Cardiac septum (tissue), 1 donor: ENCODE measurements at regions not wholly inside any gene's neighbourhood (a gene's known extent, or its start where the extent isn't known, plus 50 kb on each side); places are given as distances from the start of the nearest gene placed in this dataset.
"Not testable (repeated sequence)": the region's sequence is repeated elsewhere in the genome, so short reads cannot be mapped to it uniquely, and the experiment has no call there.

Experiments
- DNase-seq: peaks from one replicate; pipeline ENCODE4 v3.0.0-alpha.2; 2020; ENCODE audit warnings: low spot score
- intact Hi-C: fragments of 100-400 bp; cut with DNase I; formaldehyde crosslinking; loops from one replicate; pipeline ENCODE4 v1.14.0; 2022
- donor health status: DM: no; HTN: no; CAD: no.

GRCh38 chr5:42315214-42315613 lies 108.0 kb upstream of the GHR start:
- intact Hi-C loops: no loop called here
- no peak for DNase-seq

GRCh38 chr5:42317575-42317974 lies 105.7 kb upstream of the GHR start:
- no peak for DNase-seq
- intact Hi-C loops: no loop called here

- intact Hi-C loops: not testable (repeated sequence)
Observed at GRCh38 chr5:42319546-42319945, 103.7 kb upstream of the GHR start.

GRCh38 chr5:42321785-42322184 lies 101.5 kb upstream of the GHR start:
- no peak for DNase-seq
- intact Hi-C loops: no loop called here

More at GRCh38 chr5:42319546-42319945, 103.7 kb upstream of the GHR start:
- not testable (repeated sequence) for DNase-seq

- intact Hi-C loops: no loop called here
- no peak for DNase-seq
Observed at GRCh38 chr5:42337143-42337542, 86.1 kb upstream of the GHR start.

GRCh38 chr5:42337607-42338006 lies 85.6 kb upstream of the GHR start:
- DNase-seq: no peak
- intact Hi-C loops: no loop called here

GRCh38 chr5:42338136-42338535 lies 85.1 kb upstream of the GHR start:
- intact Hi-C loops: no loop called here
- DNase-seq: no peak

GRCh38 chr5:42349163-42349562 lies 74.1 kb upstream of the GHR start:
- intact Hi-C loops: no loop called here
- DNase-seq: no peak

- DNase-seq: no peak
- intact Hi-C loops: no loop called here
Observed at GRCh38 chr5:42351956-42352355, 71.3 kb upstream of the GHR start.

GRCh38 chr5:42360056-42360455 lies 63.2 kb upstream of the GHR start:
- DNase-seq: no peak
- intact Hi-C loops: no loop called here

GRCh38 chr5:42360616-42361314 lies 62.5 kb upstream of the GHR start:
- intact Hi-C loops: no loop called here
- DNase-seq: no peak

- intact Hi-C loops: no loop called here
- DNase-seq: no peak
Observed at GRCh38 chr5:42361315-42361688, 61.9 kb upstream of the GHR start.

- intact Hi-C loops: no loop called here
- DNase-seq: no peak
Observed at GRCh38 chr5:42366051-42366450, 57.2 kb upstream of the GHR start.
